Activated naive CD4-positive, alpha-beta T cell treated with anti-CD3 and anti-CD28 coated beads, Interleukin-2, amount 50 U/mL, for 24 hours (primary cell): ENCODE measurements at regions not wholly inside any gene's neighbourhood (a gene's known extent, or its start where the extent isn't known, plus 50 kb on each side); places are given as distances from the start of the nearest gene placed in this dataset.

Source experiments
- H3K27ac Mint-ChIP-seq: one replicate; pipeline ENCODE4 v1.8.0; 2021; ENCODE audit warnings: mild to moderate bottlenecking, mixed read lengths
- H3K27me3 Mint-ChIP-seq: one replicate; pipeline ENCODE4 v1.8.0; 2021; ENCODE audit warnings: mixed read lengths
- H3K36me3 Mint-ChIP-seq: one replicate; pipeline ENCODE4 v1.8.0; 2021; ENCODE audit warnings: mixed read lengths
- H3K4me1 Mint-ChIP-seq: one replicate; pipeline ENCODE4 v1.8.0; 2021; ENCODE audit warnings: mixed read lengths
- H3K4me3 Mint-ChIP-seq: one replicate; pipeline ENCODE4 v1.8.0; 2021; ENCODE audit warnings: mild to moderate bottlenecking, mixed read lengths
- H3K9me3 Mint-ChIP-seq: one replicate; pipeline ENCODE4 v1.8.0; 2021; ENCODE audit warnings: mixed read lengths

DNA sequence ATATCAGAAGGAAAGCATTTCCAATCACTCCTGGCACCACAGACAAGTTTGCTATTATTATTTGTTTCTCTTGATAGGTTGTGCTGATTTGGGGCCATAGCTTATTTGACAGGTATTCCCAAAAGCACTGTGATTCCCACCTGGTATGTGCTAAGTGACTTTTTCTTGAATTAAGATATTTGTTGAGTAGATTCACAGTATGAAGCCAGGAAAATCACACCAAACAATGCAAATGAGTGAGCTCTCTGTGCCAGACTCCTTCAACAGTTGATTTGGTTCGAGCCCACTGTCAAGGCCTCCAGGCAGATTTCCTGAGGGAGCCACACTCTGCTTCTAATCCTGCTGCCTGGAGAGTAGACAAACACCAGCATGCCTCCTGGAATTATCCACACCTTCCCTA, 253.0 kb upstream of the POU2AF2 start:
- H3K4me1 Mint-ChIP-seq, result no peaks in the 10 kb centered on the region
- no peak overlapping the region for H3K27ac Mint-ChIP-seq
- peaks cover 5% of the 10 kb centered on the region for H3K9me3 Mint-ChIP-seq
- no peaks in the 10 kb centered on the region for H3K36me3 Mint-ChIP-seq
- no peak overlapping the region for H3K4me3 Mint-ChIP-seq
- H3K27me3 Mint-ChIP-seq, result no peaks in the 10 kb centered on the region

DNA sequence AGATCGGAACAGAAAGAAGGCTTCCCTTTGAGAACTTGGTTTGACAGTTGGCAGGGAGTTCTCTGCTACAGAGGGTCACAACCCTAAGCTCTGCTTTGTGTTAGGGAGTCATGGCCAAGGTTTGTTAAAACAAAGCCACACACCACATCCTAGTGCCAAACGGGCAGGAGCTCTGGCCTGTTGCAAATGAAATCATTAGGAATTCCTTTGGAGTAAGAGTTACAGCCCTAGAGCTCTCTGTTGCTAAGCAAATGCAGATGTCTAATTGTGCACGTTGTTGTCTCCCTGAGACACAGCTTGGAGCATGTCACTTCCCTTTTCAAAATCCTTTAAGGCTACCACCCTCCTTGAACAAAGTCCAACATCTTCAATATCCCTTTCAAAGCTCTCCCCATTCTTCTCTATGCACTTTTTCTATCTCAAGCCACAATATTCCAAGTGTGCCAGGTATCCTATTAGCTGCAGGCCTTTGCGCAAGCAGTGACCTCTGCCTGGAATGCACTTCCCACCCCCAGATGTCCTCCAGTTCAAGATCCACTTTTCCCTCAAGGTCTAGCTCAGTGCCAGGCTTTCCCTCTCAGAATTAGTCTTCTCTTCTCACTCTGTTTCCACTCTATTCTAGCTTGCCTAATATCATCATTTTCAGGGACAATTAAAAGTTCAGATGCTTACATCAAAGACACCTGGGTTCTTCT, 253.7 kb upstream of the POU2AF2 start:
- Mint-ChIP-seq H3K27me3 (no peaks in the 10 kb centered on the region), H3K4me3 (no peak overlapping the region), H3K36me3 (no peaks in the 10 kb centered on the region), H3K4me1 (no peaks in the 10 kb centered on the region), H3K27ac (no peak overlapping the region), H3K9me3 (peaks cover 5% of the 10 kb centered on the region)

DNA sequence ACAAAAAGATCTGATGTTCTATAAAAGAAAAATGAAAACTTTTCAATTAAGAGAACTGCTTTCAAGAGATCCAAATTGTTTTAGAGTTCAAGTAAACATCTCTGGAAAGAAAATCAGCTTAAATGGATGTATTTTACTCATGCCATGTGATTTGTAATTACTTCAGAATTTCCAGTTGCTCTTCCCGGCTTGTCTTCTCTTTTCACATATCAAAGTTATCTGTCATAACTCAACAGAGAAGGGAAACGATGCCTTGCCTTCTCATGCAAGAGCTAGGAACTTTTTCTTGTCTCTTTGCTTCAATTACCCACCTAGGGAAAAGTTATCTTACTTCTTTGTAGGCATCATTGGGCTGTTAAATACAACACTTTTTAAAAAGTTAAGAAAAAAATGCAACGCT, 255.2 kb upstream of the POU2AF2 start:
- H3K4me1 Mint-ChIP-seq, result no peaks in the 10 kb centered on the region

DNA sequence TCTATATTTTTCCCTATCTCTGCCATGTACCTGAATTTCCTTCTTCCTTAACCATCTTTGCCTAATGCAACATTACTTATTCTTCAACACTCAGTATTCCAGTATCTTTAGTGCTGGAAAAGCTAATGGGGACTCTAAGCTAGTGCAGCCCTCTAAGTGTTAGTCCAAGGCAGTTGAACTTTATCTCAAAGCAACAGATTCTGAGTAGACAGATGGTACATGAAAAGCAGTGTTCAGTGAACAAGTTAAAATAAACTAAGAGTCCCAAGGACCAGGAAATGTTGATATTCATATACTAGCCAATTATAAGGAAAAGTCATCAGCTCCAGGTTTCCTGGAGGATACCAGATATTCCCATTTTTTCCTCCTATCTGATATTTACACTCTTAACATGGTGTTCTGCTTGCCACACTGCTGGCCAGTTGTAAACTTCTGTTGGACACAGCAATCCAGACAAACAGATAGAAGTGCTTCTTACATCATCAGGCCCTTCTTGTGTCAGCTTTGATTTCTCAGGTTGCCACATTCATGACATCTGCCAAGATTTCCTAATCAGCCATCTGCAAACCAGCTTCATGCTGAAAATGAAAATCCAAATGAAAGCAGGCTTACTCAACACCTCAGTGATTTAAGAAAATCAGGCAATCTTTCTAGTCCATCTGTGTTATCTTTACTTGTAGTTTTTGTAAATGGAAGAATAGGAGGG, 255.9 kb upstream of the POU2AF2 start:
- no peaks in the 10 kb centered on the region for H3K9me3 Mint-ChIP-seq
- H3K4me3 Mint-ChIP-seq, result no peak overlapping the region
- no peaks in the 10 kb centered on the region for H3K36me3 Mint-ChIP-seq
- no peak overlapping the region for H3K27ac Mint-ChIP-seq
- no peaks in the 10 kb centered on the region for H3K4me1 Mint-ChIP-seq
- no peaks in the 10 kb centered on the region for H3K27me3 Mint-ChIP-seq

More for the DNA sequence above, 255.2 kb upstream of the POU2AF2 start:
- H3K9me3 Mint-ChIP-seq, result no peaks in the 10 kb centered on the region
- H3K36me3 Mint-ChIP-seq, result no peaks in the 10 kb centered on the region
- no peak overlapping the region for H3K27ac Mint-ChIP-seq
- no peaks in the 10 kb centered on the region for H3K27me3 Mint-ChIP-seq
- H3K4me3 Mint-ChIP-seq, result no peak overlapping the region

DNA sequence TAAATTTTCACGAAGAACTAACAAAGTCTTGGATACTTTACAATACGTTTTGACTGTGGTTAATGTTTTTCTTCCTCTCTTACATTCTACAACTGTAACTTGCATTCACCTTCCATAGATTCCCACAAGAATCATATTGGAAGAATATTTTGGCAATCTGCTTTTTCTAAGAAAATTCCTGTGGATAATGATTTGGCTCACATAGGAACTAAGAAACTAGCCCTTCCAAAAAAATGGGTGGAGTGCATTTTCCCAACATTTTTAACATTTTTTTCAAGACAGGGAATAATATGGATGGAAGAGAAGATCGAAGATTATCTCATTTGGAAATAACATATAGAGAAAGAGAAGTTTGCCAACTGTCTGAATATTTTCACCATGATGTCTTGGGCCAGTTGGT, 256.9 kb upstream of the POU2AF2 start:
- H3K4me1 Mint-ChIP-seq, result no peaks in the 10 kb centered on the region
- no peak overlapping the region for H3K27ac Mint-ChIP-seq
- no peak overlapping the region for H3K4me3 Mint-ChIP-seq
- no peaks in the 10 kb centered on the region for H3K27me3 Mint-ChIP-seq
- no peaks in the 10 kb centered on the region for H3K36me3 Mint-ChIP-seq
- H3K9me3 Mint-ChIP-seq, result no peaks in the 10 kb centered on the region

DNA sequence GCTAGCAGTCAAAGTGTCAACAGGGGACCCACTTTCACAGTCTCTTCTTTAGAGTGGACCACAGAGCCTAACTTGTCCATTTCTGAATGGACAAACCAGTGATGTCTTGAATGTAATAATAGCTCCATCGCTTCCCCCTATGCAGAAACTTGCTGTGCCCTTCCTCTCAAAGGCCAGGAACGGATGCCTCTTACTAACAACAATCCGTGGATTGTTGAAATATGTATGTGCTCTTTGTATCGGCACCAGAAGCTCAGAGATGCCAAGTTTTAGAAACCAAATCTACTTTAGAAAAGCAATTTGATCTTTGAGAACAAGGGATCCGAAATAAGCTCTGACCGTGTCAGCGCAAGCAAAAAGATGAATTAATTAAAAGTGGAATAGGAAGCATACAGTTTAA, 259.5 kb upstream of the POU2AF2 start:
- Mint-ChIP-seq H3K27me3 (no peaks in the 10 kb centered on the region), H3K36me3 (no peaks in the 10 kb centered on the region), H3K27ac (no peak overlapping the region), H3K9me3 (no peaks in the 10 kb centered on the region), H3K4me1 (no peaks in the 10 kb centered on the region), H3K4me3 (no peak overlapping the region)

DNA sequence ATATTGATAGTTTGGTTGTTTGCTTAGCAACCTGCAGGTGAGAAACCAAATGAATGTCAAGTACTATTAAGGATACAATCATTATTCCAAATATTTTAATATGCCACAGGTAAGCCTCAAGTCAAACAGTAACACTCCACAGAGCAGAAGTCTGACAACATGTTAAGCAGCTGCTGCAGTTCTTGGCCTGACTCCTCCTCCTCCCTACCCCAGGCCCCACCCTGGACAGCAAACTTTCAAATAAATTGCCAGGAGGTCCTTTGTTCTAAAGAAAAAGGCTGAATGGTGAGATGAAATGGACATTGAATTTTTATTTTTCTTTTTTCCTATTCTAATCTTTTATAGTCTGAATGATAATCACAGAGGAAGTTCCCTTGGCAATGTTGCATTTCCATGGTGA, 260.0 kb upstream of the POU2AF2 start:
- Mint-ChIP-seq H3K4me1 (no peaks in the 10 kb centered on the region), H3K27me3 (no peaks in the 10 kb centered on the region), H3K9me3 (no peaks in the 10 kb centered on the region), H3K4me3 (no peak overlapping the region), H3K27ac (no peak overlapping the region), H3K36me3 (no peaks in the 10 kb centered on the region)

DNA sequence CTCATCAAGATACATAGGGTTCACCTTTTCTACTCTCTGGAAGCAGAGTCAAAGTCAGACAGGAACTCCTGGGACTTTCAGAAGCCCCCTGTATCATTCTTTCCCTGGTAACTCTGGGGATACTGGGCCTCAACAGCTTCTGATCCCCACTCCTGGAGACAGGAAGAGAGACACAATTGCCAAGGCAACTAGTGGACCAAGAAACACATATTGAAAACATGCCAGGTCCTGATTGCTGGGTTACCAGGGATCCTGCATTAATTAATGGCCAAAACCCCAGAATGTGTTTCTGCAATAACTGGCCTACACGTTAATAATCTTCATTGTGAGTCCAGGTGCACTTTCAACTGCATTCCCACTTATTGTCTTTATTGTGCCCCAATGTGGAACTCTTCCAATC, 260.8 kb upstream of the POU2AF2 start:
- no peaks in the 10 kb centered on the region for H3K36me3 Mint-ChIP-seq
- no peaks in the 10 kb centered on the region for H3K27me3 Mint-ChIP-seq
- no peaks in the 10 kb centered on the region for H3K4me1 Mint-ChIP-seq
- H3K4me3 Mint-ChIP-seq, result no peak overlapping the region
- no peaks in the 10 kb centered on the region for H3K9me3 Mint-ChIP-seq
- no peak overlapping the region for H3K27ac Mint-ChIP-seq

DNA sequence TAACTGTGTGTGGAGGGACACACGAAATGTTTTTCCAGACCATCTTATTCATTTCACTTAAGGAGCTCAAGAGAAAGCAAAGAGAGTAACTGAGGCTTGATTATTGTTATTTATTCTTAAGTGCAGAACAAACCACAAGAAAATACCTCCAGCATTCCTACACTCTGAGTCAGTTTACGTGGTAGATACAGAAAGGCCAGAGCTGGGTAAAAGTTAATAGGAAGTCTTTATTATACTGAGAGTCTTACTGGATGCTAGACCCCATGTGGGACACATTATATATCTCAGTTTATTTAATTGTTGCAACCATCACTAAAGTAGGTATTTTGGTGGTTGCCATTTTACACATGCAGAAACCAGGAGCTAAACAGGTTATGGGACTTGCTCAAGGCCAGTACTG, 261.4 kb upstream of the POU2AF2 start:
- H3K9me3 Mint-ChIP-seq, result no peaks in the 10 kb centered on the region
- H3K4me3 Mint-ChIP-seq, result no peak overlapping the region
- H3K27me3 Mint-ChIP-seq, result no peaks in the 10 kb centered on the region
- no peaks in the 10 kb centered on the region for H3K36me3 Mint-ChIP-seq
- H3K4me1 Mint-ChIP-seq, result no peaks in the 10 kb centered on the region
- H3K27ac Mint-ChIP-seq, result no peak overlapping the region

DNA sequence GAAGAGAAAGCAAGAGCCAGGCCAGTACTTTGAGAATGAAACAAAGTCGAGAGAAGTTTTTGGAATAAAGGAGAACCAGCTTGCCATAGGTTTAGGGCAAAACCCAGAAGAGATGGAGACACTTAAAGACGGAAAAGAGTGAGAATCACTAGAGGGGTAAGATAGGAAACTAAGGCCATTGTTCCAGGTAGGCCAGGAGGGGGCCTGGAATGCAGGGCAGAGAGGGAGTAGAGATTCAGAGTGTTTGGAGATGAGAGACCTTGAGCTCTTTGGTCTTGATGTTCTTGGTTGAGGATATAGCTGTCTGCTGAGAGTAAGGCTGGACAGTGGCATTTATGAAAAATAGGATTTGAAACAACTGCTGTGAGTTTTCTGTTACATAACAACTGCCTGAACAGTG, 263.3 kb upstream of the POU2AF2 start:
- no peak overlapping the region for H3K27ac Mint-ChIP-seq
- H3K4me1 Mint-ChIP-seq, result no peaks in the 10 kb centered on the region
- no peak overlapping the region for H3K4me3 Mint-ChIP-seq
- H3K9me3 Mint-ChIP-seq, result no peaks in the 10 kb centered on the region
- no peaks in the 10 kb centered on the region for H3K27me3 Mint-ChIP-seq
- H3K36me3 Mint-ChIP-seq, result no peaks in the 10 kb centered on the region

DNA sequence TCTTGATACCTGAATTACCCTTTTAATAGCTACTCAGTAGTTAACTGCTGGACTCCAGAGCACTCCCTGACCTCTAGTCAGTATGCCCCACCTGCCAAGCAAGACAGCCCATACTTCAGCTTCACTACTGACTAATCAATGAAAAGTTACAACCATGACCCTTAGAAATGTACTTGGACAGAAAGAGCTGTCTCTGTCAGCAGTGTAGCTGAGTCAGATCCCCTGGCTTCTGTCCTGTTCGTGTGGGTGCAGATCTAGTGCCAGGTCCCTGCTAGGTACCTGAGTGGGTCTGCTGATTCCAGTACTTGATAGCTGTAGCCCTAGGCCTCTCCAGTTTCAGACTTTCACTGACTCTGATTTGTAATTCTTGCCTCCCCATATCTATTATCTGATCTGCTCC, 265.8 kb upstream of the POU2AF2 start:
- Mint-ChIP-seq H3K4me3 (no peak overlapping the region), H3K9me3 (no peaks in the 10 kb centered on the region), H3K4me1 (no peaks in the 10 kb centered on the region), H3K27me3 (no peaks in the 10 kb centered on the region), H3K36me3 (peaks cover 1% of the 10 kb centered on the region), H3K27ac (no peak overlapping the region)

DNA sequence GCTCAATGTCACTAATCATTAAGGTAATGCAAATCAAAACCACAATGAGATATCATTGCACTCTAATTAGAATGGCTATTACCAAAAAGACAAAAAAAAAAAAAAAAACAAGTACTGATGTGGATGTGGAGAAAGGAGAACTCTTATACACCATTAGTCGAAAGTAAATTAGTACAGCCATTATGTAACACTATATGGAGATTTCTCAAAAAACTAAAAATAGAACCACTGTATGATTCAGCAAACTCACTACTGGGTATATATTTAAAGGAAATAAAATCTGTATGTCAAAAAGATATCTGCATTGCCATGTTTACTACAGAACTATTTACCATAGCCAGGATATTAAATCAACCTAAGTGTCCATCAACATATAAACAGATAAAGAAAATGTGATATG, 265.4 kb upstream of the ARHGAP20 start:
- H3K4me1 Mint-ChIP-seq, result no peaks in the 10 kb centered on the region
- peaks cover 1% of the 10 kb centered on the region for H3K36me3 Mint-ChIP-seq
- no peak overlapping the region for H3K27ac Mint-ChIP-seq
- no peaks in the 10 kb centered on the region for H3K27me3 Mint-ChIP-seq
- H3K9me3 Mint-ChIP-seq, result no peaks in the 10 kb centered on the region
- H3K4me3 Mint-ChIP-seq, result no peak overlapping the region

DNA sequence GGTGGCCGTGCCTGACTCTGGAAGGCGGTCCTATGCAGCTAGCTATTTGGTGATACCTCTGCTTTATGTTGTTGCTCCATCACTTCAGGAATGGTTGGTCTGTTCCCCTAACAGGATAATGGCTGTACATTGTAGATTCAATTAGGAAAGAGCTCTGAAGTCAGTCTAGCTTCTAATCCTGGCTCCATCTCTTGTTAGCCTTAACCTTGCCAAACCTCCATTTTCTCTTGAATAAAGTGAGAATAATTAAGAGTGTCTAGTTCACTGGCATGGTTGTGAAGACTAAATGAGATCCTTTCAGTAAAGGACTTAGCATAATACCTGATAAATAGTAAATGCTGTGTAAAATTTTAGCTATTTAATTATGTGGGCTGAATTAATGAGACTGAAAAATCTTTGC, 262.5 kb upstream of the ARHGAP20 start:
- Mint-ChIP-seq H3K4me1 (no peaks in the 10 kb centered on the region), H3K27ac (no peak overlapping the region), H3K36me3 (peaks cover 1% of the 10 kb centered on the region), H3K9me3 (no peaks in the 10 kb centered on the region), H3K4me3 (no peak overlapping the region), H3K27me3 (no peaks in the 10 kb centered on the region)

DNA sequence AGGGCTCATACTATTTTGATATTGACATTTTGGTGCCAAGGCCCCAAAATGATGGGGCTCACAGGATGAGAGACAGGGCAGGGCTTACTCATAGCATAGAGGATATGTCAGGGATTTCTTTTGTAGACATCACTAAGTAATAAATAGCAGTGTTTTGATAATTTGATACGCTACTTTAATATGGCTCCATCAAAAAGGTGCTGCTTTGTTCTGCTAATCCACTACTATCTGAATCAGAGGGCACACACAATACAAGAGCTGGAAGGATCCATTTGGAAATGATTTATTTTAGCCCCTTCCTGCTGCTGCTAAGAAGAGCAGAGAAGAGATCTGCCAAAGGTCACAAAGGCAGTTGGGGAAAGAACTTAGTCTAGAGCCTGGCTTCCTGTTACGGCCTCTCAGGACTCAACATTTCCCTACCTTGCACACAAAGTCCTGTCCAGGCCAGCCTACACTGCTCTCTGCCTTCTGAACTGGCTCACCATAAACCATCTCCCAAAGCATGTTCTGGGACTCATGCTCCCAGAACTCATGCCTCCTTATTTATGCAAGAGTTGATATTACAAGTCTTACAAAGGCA, 261.3 kb upstream of the ARHGAP20 start:
- Mint-ChIP-seq H3K4me3 (no peak overlapping the region), H3K27me3 (peaks cover 1% of the 10 kb centered on the region), H3K9me3 (no peaks in the 10 kb centered on the region), H3K4me1 (no peaks in the 10 kb centered on the region), H3K36me3 (peaks cover 1% of the 10 kb centered on the region), H3K27ac (no peak overlapping the region)

DNA sequence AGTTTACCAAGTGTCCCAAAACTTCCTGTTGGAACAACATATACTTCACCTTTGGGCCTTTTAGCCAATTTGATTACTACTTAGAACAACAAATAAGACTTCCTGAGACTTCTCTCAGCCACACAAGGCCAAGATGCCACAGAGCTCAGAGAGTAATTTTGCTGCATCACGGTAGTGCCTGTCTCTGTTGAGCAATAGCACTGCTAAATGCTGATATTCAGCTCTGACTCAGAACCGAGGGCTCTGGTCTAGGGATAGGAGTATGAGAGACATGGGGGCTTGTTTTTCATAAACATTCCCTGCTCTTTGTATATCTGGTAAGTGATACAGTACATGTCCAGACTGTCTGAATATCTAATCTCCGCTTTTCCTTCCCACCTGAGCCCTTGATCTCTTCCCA, 260.4 kb upstream of the ARHGAP20 start:
- H3K27me3 Mint-ChIP-seq, result peaks cover 1% of the 10 kb centered on the region
- H3K27ac Mint-ChIP-seq, result no peak overlapping the region
- H3K4me3 Mint-ChIP-seq, result no peak overlapping the region
- no peaks in the 10 kb centered on the region for H3K9me3 Mint-ChIP-seq
- no peaks in the 10 kb centered on the region for H3K4me1 Mint-ChIP-seq
- H3K36me3 Mint-ChIP-seq, result peaks cover 1% of the 10 kb centered on the region

DNA sequence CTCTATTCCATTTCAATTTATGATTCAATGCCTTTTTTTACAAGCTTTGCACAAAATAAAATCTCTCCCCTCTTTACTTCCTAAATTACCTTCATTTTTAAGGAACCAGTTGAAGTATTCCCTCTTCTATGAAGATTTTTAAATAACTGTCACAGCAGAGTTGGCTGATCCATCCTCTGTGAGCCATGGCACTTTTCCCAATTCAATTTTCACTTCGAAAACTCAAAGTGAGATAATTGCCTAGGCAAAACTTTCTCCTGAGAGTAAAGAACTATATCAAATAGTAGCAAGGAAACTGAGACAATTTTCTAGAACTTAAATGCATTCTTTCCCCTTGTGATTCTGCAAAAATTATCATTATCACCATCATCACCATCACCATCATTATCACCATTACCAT, 259.9 kb upstream of the ARHGAP20 start:
- H3K4me3 Mint-ChIP-seq, result no peak overlapping the region
- no peak overlapping the region for H3K27ac Mint-ChIP-seq
- H3K27me3 Mint-ChIP-seq, result peaks cover 1% of the 10 kb centered on the region
- H3K36me3 Mint-ChIP-seq, result peaks cover 1% of the 10 kb centered on the region
- H3K4me1 Mint-ChIP-seq, result no peaks in the 10 kb centered on the region
- no peaks in the 10 kb centered on the region for H3K9me3 Mint-ChIP-seq
